GM21717 (cell line): ENCODE measurements at regions not wholly inside any gene's neighbourhood (a gene's known extent, or its start where the extent isn't known, plus 50 kb on each side); places are given as distances from the start of the nearest gene placed in this dataset.

Experiments used
- ATAC-seq: cut with Tn5 transposase; IDR thresholded peaks from one replicate; pipeline ENCODE4 v1.9.1; 2021; ENCODE audit warnings: mild to moderate bottlenecking, moderate library complexity; ENCODE audit not compliant: unreplicated experiment

GRCh38 chr1:208510192-208510952 is 266.2 kb upstream of the PLXNA2 start:
- no peak for ATAC-seq

- ATAC-seq, result no peak
These were observed 267.2 kb upstream of the PLXNA2 start for GRCh38 chr1:208511242-208511860.

GRCh38 chr1:208513799-208514198 is 269.6 kb upstream of the PLXNA2 start:
- ATAC-seq, result no peak

- no peak for ATAC-seq
These were observed 270.9 kb upstream of the PLXNA2 start for GRCh38 chr1:208515129-208515528.

- ATAC-seq, result no peak
These were observed 272.6 kb upstream of the PLXNA2 start for GRCh38 chr1:208516780-208517179.

GRCh38 chr1:208520438-208521099 is 276.4 kb upstream of the PLXNA2 start:
- ATAC-seq, result no peak

GRCh38 chr1:208521534-208521933 is 277.4 kb upstream of the PLXNA2 start:
- ATAC-seq, result no peak

- no peak for ATAC-seq
These were observed 278.8 kb upstream of the PLXNA2 start for GRCh38 chr1:208523007-208523406.

- ATAC-seq, result no peak
These were observed 280.2 kb upstream of the PLXNA2 start for GRCh38 chr1:208524376-208524775.

GRCh38 chr1:208524925-208525324 is 280.7 kb upstream of the PLXNA2 start:
- ATAC-seq, result no peak

GRCh38 chr1:208525417-208525816 is 281.2 kb upstream of the PLXNA2 start:
- ATAC-seq, result no peak

- ATAC-seq, result no peak
These were observed 282.5 kb upstream of the PLXNA2 start for GRCh38 chr1:208526613-208527125.

- no peak for ATAC-seq
These were observed 283.0 kb upstream of the PLXNA2 start for GRCh38 chr1:208527156-208527555.

GRCh38 chr1:208528578-208529240 is 284.5 kb upstream of the PLXNA2 start:
- no peak for ATAC-seq

- ATAC-seq, result no peak
These were observed 287.0 kb upstream of the PLXNA2 start for GRCh38 chr1:208531003-208531750.

- no peak for ATAC-seq
These were observed 289.8 kb upstream of the PLXNA2 start for GRCh38 chr1:208533746-208534598.

- ATAC-seq, result no peak
These were observed 290.4 kb upstream of the PLXNA2 start for GRCh38 chr1:208534599-208534897.

GRCh38 chr1:208534979-208535378 is 290.8 kb upstream of the PLXNA2 start:
- no peak for ATAC-seq

- ATAC-seq, result no peak
These were observed 291.3 kb upstream of the PLXNA2 start for GRCh38 chr1:208535511-208535910.

- no peak for ATAC-seq
These were observed 292.0 kb upstream of the PLXNA2 start for GRCh38 chr1:208536212-208536611.
